ENCODE measurements at regions not wholly inside any gene's neighbourhood (a gene's known extent, or its start where the extent isn't known, plus 50 kb on each side); places are given as distances from the start of the nearest gene placed in this dataset.

GRCh38 chr17:73733517-73733916, 89.3 kb upstream of the SDK2 start:
- DNase-seq (no peak), ATAC-seq (ENCODE audit: low read depth) (no peak)
- Mint-ChIP-seq H3K4me1 (no peaks in the 10 kb centered on the region), H3K4me3 (no peak overlapping the region), H3K9me3 (peaks cover 17% of the 10 kb centered on the region), H3K27me3 (peaks cover 23% of the 10 kb centered on the region), H3K27ac (no peak overlapping the region), H3K36me3 (ENCODE audit: low read depth) (no peaks in the 10 kb centered on the region)
- POLR2A ChIA-PET, result no interaction called here
- CTCF ChIA-PET, result no interaction called here
- intact Hi-C loops (cut with micrococcal nuclease), result no loop called here
- TF ChIP-seq, protein P1, sequence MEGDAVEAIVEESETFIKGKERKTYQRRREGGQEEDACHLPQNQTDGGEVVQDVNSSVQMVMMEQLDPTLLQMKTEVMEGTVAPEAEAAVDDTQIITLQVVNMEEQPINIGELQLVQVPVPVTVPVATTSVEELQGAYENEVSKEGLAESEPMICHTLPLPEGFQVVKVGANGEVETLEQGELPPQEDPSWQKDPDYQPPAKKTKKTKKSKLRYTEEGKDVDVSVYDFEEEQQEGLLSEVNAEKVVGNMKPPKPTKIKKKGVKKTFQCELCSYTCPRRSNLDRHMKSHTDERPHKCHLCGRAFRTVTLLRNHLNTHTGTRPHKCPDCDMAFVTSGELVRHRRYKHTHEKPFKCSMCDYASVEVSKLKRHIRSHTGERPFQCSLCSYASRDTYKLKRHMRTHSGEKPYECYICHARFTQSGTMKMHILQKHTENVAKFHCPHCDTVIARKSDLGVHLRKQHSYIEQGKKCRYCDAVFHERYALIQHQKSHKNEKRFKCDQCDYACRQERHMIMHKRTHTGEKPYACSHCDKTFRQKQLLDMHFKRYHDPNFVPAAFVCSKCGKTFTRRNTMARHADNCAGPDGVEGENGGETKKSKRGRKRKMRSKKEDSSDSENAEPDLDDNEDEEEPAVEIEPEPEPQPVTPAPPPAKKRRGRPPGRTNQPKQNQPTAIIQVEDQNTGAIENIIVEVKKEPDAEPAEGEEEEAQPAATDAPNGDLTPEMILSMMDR (IDR thresholded peaks at IDR 0.05), result no peak

- DNase-seq, result no peak
- Mint-ChIP-seq H3K27me3 (peaks cover 36% of the 10 kb centered on the region), H3K36me3 (ENCODE audit: low read depth) (no peaks in the 10 kb centered on the region), H3K4me3 (no peak overlapping the region), H3K27ac (no peak overlapping the region), H3K9me3 (peaks cover 17% of the 10 kb centered on the region), H3K4me1 (no peaks in the 10 kb centered on the region)
- intact Hi-C loops (cut with micrococcal nuclease), result no loop called here
- ATAC-seq (ENCODE audit: low read depth), result no peak
- CTCF ChIA-PET, result no interaction called here
- TF ChIP-seq, protein P1 (IDR thresholded peaks at IDR 0.05), result no peak
- POLR2A ChIA-PET, result no interaction called here
These were observed 91.0 kb upstream of the SDK2 start for GRCh38 chr17:73735245-73735644.

GRCh38 chr17:73738751-73739575, 94.7 kb upstream of the SDK2 start:
- Mint-ChIP-seq H3K27ac (no peak overlapping the region), H3K4me1 (peaks cover 1% of the 10 kb centered on the region), H3K9me3 (no peaks in the 10 kb centered on the region), H3K4me3 (no peak overlapping the region), H3K36me3 (ENCODE audit: low read depth) (no peaks in the 10 kb centered on the region), H3K27me3 (peaks cover 48% of the 10 kb centered on the region)
- ChIA-PET POLR2A (no interaction called here), CTCF (no interaction called here)
- intact Hi-C loops (cut with micrococcal nuclease), result no loop called here
- no peak for DNase-seq
- TF ChIP-seq, protein P1 (IDR thresholded peaks at IDR 0.05), result no peak
- ATAC-seq (ENCODE audit: low read depth), result no peak

DNA sequence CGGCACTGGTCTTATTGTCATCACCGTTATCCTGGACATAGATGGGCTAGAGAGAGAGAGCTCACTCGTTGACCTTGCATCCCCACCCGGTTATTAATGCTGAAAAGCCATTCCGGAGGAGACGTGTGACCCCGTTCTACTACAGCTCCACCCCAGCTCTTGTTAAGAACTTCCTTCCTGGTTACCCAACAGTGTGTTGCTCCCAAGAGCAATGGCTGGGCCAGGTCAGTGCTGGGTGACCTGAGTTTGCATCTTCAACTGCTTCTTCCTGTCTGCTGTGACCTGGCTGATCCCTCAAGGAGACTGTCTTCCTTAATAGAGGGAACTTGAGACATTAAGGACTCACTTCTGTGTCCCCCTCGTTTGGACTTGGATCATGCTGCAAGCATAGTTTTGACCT, 96.1 kb upstream of the SDK2 start:
- Mint-ChIP-seq H3K4me3 (no peak overlapping the region), H3K36me3 (ENCODE audit: low read depth) (no peaks in the 10 kb centered on the region), H3K27me3 (peaks cover 38% of the 10 kb centered on the region), H3K27ac (no peak overlapping the region), H3K4me1 (peaks cover 1% of the 10 kb centered on the region), H3K9me3 (no peaks in the 10 kb centered on the region)
- no peak for ATAC-seq (ENCODE audit: low read depth)
- ChIA-PET CTCF (no interaction called here), POLR2A (no interaction called here)
- intact Hi-C loops (cut with micrococcal nuclease), result no loop called here
- TF ChIP-seq, protein P1 (IDR thresholded peaks at IDR 0.05), result no peak
- DNase-seq, result no peak

GRCh38 chr17:73742948-73743381, 98.7 kb upstream of the SDK2 start:
- Mint-ChIP-seq H3K27me3 (peaks cover 43% of the 10 kb centered on the region), H3K36me3 (ENCODE audit: low read depth) (no peaks in the 10 kb centered on the region), H3K9me3 (no peaks in the 10 kb centered on the region), H3K4me3 (no peak overlapping the region), H3K4me1 (peaks cover 1% of the 10 kb centered on the region), H3K27ac (no peak overlapping the region)
- ATAC-seq (ENCODE audit: low read depth) (no peak), DNase-seq (no peak)
- TF ChIP-seq, protein P1 (IDR thresholded peaks at IDR 0.05), result no peak
- intact Hi-C loops (cut with micrococcal nuclease), result no loop called here
- ChIA-PET POLR2A (no interaction called here), CTCF (no interaction called here)
